ENCODE measurements at regions not wholly inside any gene's neighbourhood (a gene's known extent, or its start where the extent isn't known, plus 50 kb on each side); places are given as distances from the start of the nearest gene placed in this dataset.
"Not testable (repeated sequence)": the region's sequence is repeated elsewhere in the genome, so short reads cannot be mapped to it uniquely, and the experiment has no call there.

- no peak overlapping the region for H3K4me3 ChIP-seq
- 69 to 100% methylated on average over 1 to 2 of the region's 2 CpGs for WGBS, 2 donors (ENCODE audit: low coverage in 1 of 2)
- peak overlapping the region in 1 of 4 donors; percentile 6 for H3K27ac ChIP-seq
- H3K27me3 ChIP-seq = no peaks in the 10 kb centered on the region
- no peak for ATAC-seq
- H3K4me1 ChIP-seq = peaks cover 0 to 13% (median 0%) of the 10 kb centered on the region in 3 donors
- no peaks in the 10 kb centered on the region for H3K36me3 ChIP-seq
- no peaks in the 10 kb centered on the region for H3K9me3 ChIP-seq
- TF ChIP-seq POLR2A (IDR thresholded peaks at IDR 0.05) (no peak), CTCF (IDR thresholded peaks at IDR 0.05) (no peak), EP300 (IDR thresholded peaks at IDR 0.05) (no peak)
These were observed 63.4 kb downstream of the KCTD12 start for GRCh38 chr13:76822698-76823267.

DNA sequence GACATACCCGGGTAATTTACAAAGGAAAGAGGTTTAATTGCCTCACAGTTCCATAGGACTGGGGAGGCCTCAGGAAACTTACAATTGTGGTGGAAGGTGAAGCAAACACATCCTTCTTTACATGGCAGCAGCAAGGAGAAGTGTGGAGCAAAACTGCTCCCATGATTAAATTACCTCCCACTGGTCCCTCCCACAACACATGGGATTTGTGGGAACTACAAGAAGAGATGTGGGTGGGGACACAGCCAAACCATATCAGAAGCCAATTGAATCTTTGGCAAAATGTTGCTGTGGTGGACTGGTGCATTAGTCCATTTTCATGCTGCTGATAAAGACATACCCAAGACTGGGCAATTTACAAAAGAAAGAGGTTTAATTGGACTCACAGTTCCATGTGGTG lies 65.0 kb downstream of the KCTD12 start:
- Histone ChIP-seq H3K27ac (peak overlapping the region in 2 of 4 donors; percentile 0 to 39), H3K4me1 (peaks cover 0 to 13% (median 0%) of the 10 kb centered on the region in 3 donors)
- not testable (repeated sequence) for ATAC-seq, H3K4me3 ChIP-seq, H3K27me3 ChIP-seq, H3K9me3 ChIP-seq, H3K36me3 ChIP-seq
- WGBS, 2 donors (ENCODE audit: low coverage in 1 of 2) = 43% methylated on average over 1 of the region's 1 CpG; no CpG with 5 or more reads in 1 of the 2 donors

DNA sequence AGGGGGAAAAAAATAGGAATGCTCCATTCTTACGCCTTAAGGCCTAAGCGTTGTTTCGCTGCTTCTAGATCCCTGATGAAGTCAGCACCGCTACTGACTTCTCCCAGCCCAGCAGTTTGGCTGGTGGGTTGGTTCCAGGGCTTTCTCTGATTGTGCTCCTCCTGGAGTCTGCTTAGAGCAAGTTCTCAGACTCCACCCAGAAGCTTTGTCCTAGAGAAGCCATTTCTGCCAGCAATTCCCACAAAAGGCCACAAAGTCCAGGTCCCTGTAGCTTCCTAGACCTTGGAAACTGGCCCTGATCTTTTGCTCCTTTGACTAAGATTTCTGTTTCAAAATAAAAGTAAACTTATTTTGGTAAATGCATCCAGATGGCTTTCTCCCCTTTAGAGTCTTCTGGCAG lies 65.4 kb downstream of the KCTD12 start:
- Histone ChIP-seq H3K36me3 (no peaks in the 10 kb centered on the region), H3K27ac (peak overlapping the region in 2 of 4 donors; percentile 0 to 39), H3K4me3 (no peak overlapping the region), H3K27me3 (no peaks in the 10 kb centered on the region), H3K4me1 (peaks cover 0 to 9% (median 0%) of the 10 kb centered on the region in 3 donors), H3K9me3 (no peaks in the 10 kb centered on the region)
- WGBS, 2 donors (ENCODE audit: low coverage in 1 of 2) = 74 to 77% methylated on average over 4 of the region's 4 CpGs
- peak; percentile 77 for ATAC-seq
- peak in 1 of 4 experiments; percentile 6 for TF ChIP-seq CTCF (IDR thresholded peaks at IDR 0.05)
- TF ChIP-seq EP300 (IDR thresholded peaks at IDR 0.05) = no peak

- no peak for ATAC-seq
- Histone ChIP-seq H3K4me1 (peaks cover 0 to 18% (median 8%) of the 10 kb centered on the region in 3 donors), H3K27ac (no peak overlapping the region), H3K9me3 (no peaks in the 10 kb centered on the region), H3K4me3 (no peak overlapping the region), H3K36me3 (no peaks in the 10 kb centered on the region), H3K27me3 (no peaks in the 10 kb centered on the region)
- WGBS, 2 donors (ENCODE audit: low coverage in 1 of 2) = 74 to 86% methylated on average over 1 to 2 of the region's 5 CpGs
- TF ChIP-seq EP300 (IDR thresholded peaks at IDR 0.05) (no peak), POLR2A (IDR thresholded peaks at IDR 0.05) (no peak), POLR2AphosphoS5 (IDR thresholded peaks at IDR 0.05) (no peak), CTCF (IDR thresholded peaks at IDR 0.05) (no peak)
These were observed 69.8 kb downstream of the KCTD12 start for GRCh38 chr13:76816394-76816793.

DNA sequence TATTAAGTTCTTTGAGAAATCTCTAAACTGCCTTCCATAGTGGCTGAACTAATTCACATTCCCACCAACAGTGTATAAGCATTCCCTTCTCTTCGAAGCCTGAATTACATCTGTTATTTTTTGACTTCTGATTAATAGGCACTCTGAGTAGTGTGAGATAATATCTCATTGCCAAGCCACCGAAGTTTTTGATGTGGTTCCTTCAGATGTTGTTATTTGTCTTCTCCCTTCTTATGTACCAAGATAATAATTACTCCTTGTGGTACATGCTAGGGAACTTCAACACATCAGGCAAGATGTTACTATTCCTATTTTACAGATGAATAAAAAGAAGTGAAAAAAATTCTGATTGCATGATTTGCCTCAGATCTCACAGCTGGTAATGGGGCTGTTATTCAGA lies 70.9 kb downstream of the KCTD12 start:
- Histone ChIP-seq H3K27ac (no peak overlapping the region), H3K9me3 (no peaks in the 10 kb centered on the region), H3K36me3 (no peaks in the 10 kb centered on the region), H3K4me3 (no peak overlapping the region), H3K27me3 (no peaks in the 10 kb centered on the region), H3K4me1 (peaks cover 0 to 18% (median 8%) of the 10 kb centered on the region in 3 donors)
- TF ChIP-seq POLR2AphosphoS5 (IDR thresholded peaks at IDR 0.05) (no peak), EP300 (IDR thresholded peaks at IDR 0.05) (no peak), CTCF (IDR thresholded peaks at IDR 0.05) (no peak), POLR2A (IDR thresholded peaks at IDR 0.05) (no peak)
- no peak for ATAC-seq
- WGBS, 2 donors (ENCODE audit: low coverage in 1 of 2) = 61 to 83% methylated on average over 2 of the region's 2 CpGs
